Activated naive CD4-positive, alpha-beta T cell treated with anti-CD3 and anti-CD28 coated beads, Interleukin-2, amount 50 U/mL, for 72 hours (primary cell): ENCODE measurements at regions not wholly inside any gene's neighbourhood (a gene's known extent, or its start where the extent isn't known, plus 50 kb on each side); places are given as distances from the start of the nearest gene placed in this dataset.

Experiments
- ATAC-seq, 2 donors: fragments of 150-1000 bp; cut with Tn5 transposase; 2 replicates each; pipeline ENCODE4 v1.10.0; 2021; ENCODE audit warnings: mild to moderate bottlenecking in 2 of 2, moderate library complexity in 2 of 2
- DNase-seq, 2 donors: peaks; one replicate each; pipeline ENCODE4 v3.0.0; 2021 to 2022; ENCODE audit warnings: low spot score in 2 of 2
- H3K27ac Mint-ChIP-seq, 2 donors: one replicate each; pipeline ENCODE4 v1.8.0; 2022; ENCODE audit warnings: mild to moderate bottlenecking in 2 of 2, mixed read lengths in 2 of 2
- H3K36me3 Mint-ChIP-seq, 2 donors: one replicate each; pipeline ENCODE4 v1.8.0; 2022; ENCODE audit warnings: mixed read lengths in 2 of 2
- H3K9me3 Mint-ChIP-seq, 2 donors: one replicate each; pipeline ENCODE4 v1.8.0; 2022; ENCODE audit warnings: mixed read lengths in 2 of 2

- no peak for ATAC-seq
- H3K9me3 Mint-ChIP-seq, result no peaks in the 10 kb centered on the region
- no peak for DNase-seq
- H3K36me3 Mint-ChIP-seq, result no peaks in the 10 kb centered on the region
- no peak overlapping the region for H3K27ac Mint-ChIP-seq
These were observed 123.8 kb upstream of the GALNT2 start for GRCh38 chr1:229943148-229943714.

- H3K36me3 Mint-ChIP-seq, result no peaks in the 10 kb centered on the region
- no peaks in the 10 kb centered on the region for H3K9me3 Mint-ChIP-seq
- ATAC-seq (no peak), DNase-seq (no peak)
- H3K27ac Mint-ChIP-seq, result no peak overlapping the region
These were observed 122.9 kb upstream of the GALNT2 start for GRCh38 chr1:229943988-229944743.

GRCh38 chr1:229945795-229946194, 121.2 kb upstream of the GALNT2 start:
- DNase-seq (no peak), ATAC-seq (no peak)
- Mint-ChIP-seq H3K9me3 (no peaks in the 10 kb centered on the region), H3K36me3 (no peaks in the 10 kb centered on the region), H3K27ac (no peak overlapping the region)

- DNase-seq (no peak), ATAC-seq (no peak)
- Mint-ChIP-seq H3K36me3 (no peaks in the 10 kb centered on the region), H3K9me3 (peaks cover 0 to 4% of the 10 kb centered on the region in 2 donors), H3K27ac (no peak overlapping the region)
These were observed 119.1 kb upstream of the GALNT2 start for GRCh38 chr1:229947968-229948367.

GRCh38 chr1:229948438-229948837, 118.6 kb upstream of the GALNT2 start:
- ATAC-seq (no peak), DNase-seq (no peak)
- Mint-ChIP-seq H3K36me3 (no peaks in the 10 kb centered on the region), H3K27ac (no peak overlapping the region), H3K9me3 (peaks cover 0 to 4% of the 10 kb centered on the region in 2 donors)

GRCh38 chr1:229949500-229949899, 117.5 kb upstream of the GALNT2 start:
- ATAC-seq (no peak), DNase-seq (no peak)
- Mint-ChIP-seq H3K36me3 (no peaks in the 10 kb centered on the region), H3K27ac (no peak overlapping the region), H3K9me3 (peaks cover 0 to 4% of the 10 kb centered on the region in 2 donors)

GRCh38 chr1:229950020-229950419, 117.0 kb upstream of the GALNT2 start:
- H3K9me3 Mint-ChIP-seq, result peaks cover 0 to 4% of the 10 kb centered on the region in 2 donors
- DNase-seq (no peak), ATAC-seq (no peak)
- no peak overlapping the region for H3K27ac Mint-ChIP-seq
- no peaks in the 10 kb centered on the region for H3K36me3 Mint-ChIP-seq

- Mint-ChIP-seq H3K36me3 (no peaks in the 10 kb centered on the region), H3K9me3 (peaks cover 0 to 4% of the 10 kb centered on the region in 2 donors), H3K27ac (peak overlapping the region in 1 of 2 donors; percentile 7)
- DNase-seq, result no peak
- no peak for ATAC-seq
These were observed 116.1 kb upstream of the GALNT2 start for GRCh38 chr1:229950908-229951307.

- Mint-ChIP-seq H3K27ac (no peak overlapping the region), H3K9me3 (peaks cover 0 to 10% of the 10 kb centered on the region in 2 donors), H3K36me3 (no peaks in the 10 kb centered on the region)
- ATAC-seq (no peak), DNase-seq (no peak)
These were observed 115.0 kb upstream of the GALNT2 start for GRCh38 chr1:229951856-229952534.

GRCh38 chr1:229952670-229953520, 114.1 kb upstream of the GALNT2 start:
- DNase-seq (no peak), ATAC-seq (no peak)
- Mint-ChIP-seq H3K27ac (no peak overlapping the region), H3K9me3 (peaks cover 5 to 17% of the 10 kb centered on the region in 2 donors), H3K36me3 (peaks cover 4 to 6% of the 10 kb centered on the region in 2 donors)

GRCh38 chr1:229953736-229954326, 113.2 kb upstream of the GALNT2 start:
- Mint-ChIP-seq H3K36me3 (peaks cover 4 to 7% of the 10 kb centered on the region in 2 donors), H3K27ac (no peak overlapping the region), H3K9me3 (peaks cover 5 to 22% of the 10 kb centered on the region in 2 donors)
- ATAC-seq (no peak), DNase-seq (no peak)

- no peak for ATAC-seq
- Mint-ChIP-seq H3K27ac (no peak overlapping the region), H3K36me3 (peaks cover 0 to 8% of the 10 kb centered on the region in 2 donors), H3K9me3 (no peaks in the 10 kb centered on the region)
- DNase-seq, result no peak
These were observed 102.8 kb upstream of the GALNT2 start for GRCh38 chr1:229964281-229964680.

GRCh38 chr1:229970714-229971113, 96.3 kb upstream of the GALNT2 start:
- H3K27ac Mint-ChIP-seq, result no peak overlapping the region
- peaks cover 8 to 15% of the 10 kb centered on the region in 2 donors for H3K36me3 Mint-ChIP-seq
- ATAC-seq (peak; percentile 53 to 57), DNase-seq (no peak)
- peaks cover 11 to 13% of the 10 kb centered on the region in 2 donors for H3K9me3 Mint-ChIP-seq

GRCh38 chr1:229971141-229971540, 95.9 kb upstream of the GALNT2 start:
- ATAC-seq, result no peak
- DNase-seq, result no peak
- Mint-ChIP-seq H3K9me3 (peaks cover 13 to 15% of the 10 kb centered on the region in 2 donors), H3K27ac (no peak overlapping the region), H3K36me3 (peaks cover 12 to 20% of the 10 kb centered on the region in 2 donors)

GRCh38 chr1:229972600-229973296, 94.3 kb upstream of the GALNT2 start:
- DNase-seq (no peak), ATAC-seq (no peak)
- Mint-ChIP-seq H3K27ac (no peak overlapping the region), H3K9me3 (peaks cover 15 to 23% of the 10 kb centered on the region in 2 donors), H3K36me3 (peaks cover 13% of the 10 kb centered on the region in 2 donors)

GRCh38 chr1:229973297-229973612, 93.8 kb upstream of the GALNT2 start:
- DNase-seq (no peak), ATAC-seq (no peak)
- no peak overlapping the region for H3K27ac Mint-ChIP-seq
- H3K9me3 Mint-ChIP-seq, result peaks cover 15 to 23% of the 10 kb centered on the region in 2 donors
- peaks cover 13% of the 10 kb centered on the region in 2 donors for H3K36me3 Mint-ChIP-seq
